ENCODE measurements at regions not wholly inside any gene's neighbourhood (a gene's known extent, or its start where the extent isn't known, plus 50 kb on each side); places are given as distances from the start of the nearest gene placed in this dataset.
"Not testable (repeated sequence)": the region's sequence is repeated elsewhere in the genome, so short reads cannot be mapped to it uniquely, and the experiment has no call there.

GRCh38 chr10:21368022-21368582 is 157.4 kb downstream of the SKIDA1 start:
- H3K9me2 ChIP-seq (replicated peaks; ENCODE audit: insufficient read depth, low read length), result no peaks in the 10 kb centered on the region
- DNase-seq, result no peak
- H2AFZ ChIP-seq (ENCODE audit: low read length), result no peak overlapping the region
- no peak overlapping the region for H3K4me3 ChIP-seq (ENCODE audit: low read length)
- no peak overlapping the region for H3K27ac ChIP-seq (ENCODE audit: low read length)
- H4K20me1 ChIP-seq (ENCODE audit: insufficient read depth, low read depth, low read length), result no peaks in the 10 kb centered on the region
- H3K79me2 ChIP-seq (ENCODE audit: low read length), result no peaks in the 10 kb centered on the region
- no peaks in the 10 kb centered on the region for H3K27me3 ChIP-seq (ENCODE audit: low read length)
- no peak overlapping the region for H3K9ac ChIP-seq (ENCODE audit: low read length)
- no peak overlapping the region for H3K4me2 ChIP-seq (ENCODE audit: low read depth, low read length, poor library complexity, severe bottlenecking)
- no peaks in the 10 kb centered on the region for H3K9me3 ChIP-seq (ENCODE audit: low read length)
- H3K36me3 ChIP-seq (ENCODE audit: insufficient read depth, low read length), result no peaks in the 10 kb centered on the region
- H3K4me1 ChIP-seq (ENCODE audit: low read length), result peaks cover 4% of the 10 kb centered on the region

DNA sequence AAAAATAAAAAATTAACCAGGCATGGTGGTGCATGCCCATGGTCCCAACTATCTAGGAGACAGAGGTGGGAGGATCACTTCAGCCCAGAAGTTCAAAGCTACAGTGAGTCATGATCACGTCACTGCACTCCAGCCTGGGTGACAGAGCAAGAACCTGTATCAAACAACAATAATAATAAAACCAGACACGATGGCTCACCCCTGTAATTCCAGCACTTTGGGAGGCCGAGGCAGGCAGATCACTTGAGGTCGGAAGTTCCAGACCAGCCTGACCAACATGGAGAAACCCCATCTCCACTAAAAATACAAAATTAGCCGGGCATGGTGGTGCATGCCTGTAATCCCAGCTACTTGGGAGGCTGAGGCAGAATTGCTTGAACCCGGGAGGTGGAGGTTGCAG is 159.4 kb downstream of the SKIDA1 start:
- not testable (repeated sequence) for H3K79me2 ChIP-seq (ENCODE audit: low read length); H3K36me3 ChIP-seq (ENCODE audit: insufficient read depth, low read length); H3K9me2 ChIP-seq (replicated peaks; ENCODE audit: insufficient read depth, low read length); H4K20me1 ChIP-seq (ENCODE audit: insufficient read depth, low read depth, low read length); H2AFZ ChIP-seq (ENCODE audit: low read length); H3K4me3 ChIP-seq (ENCODE audit: low read length); H3K4me1 ChIP-seq (ENCODE audit: low read length); H3K4me2 ChIP-seq (ENCODE audit: low read depth, low read length, poor library complexity, severe bottlenecking); H3K9me3 ChIP-seq (ENCODE audit: low read length); DNase-seq; H3K27me3 ChIP-seq (ENCODE audit: low read length); H3K27ac ChIP-seq (ENCODE audit: low read length); H3K9ac ChIP-seq (ENCODE audit: low read length)

DNA sequence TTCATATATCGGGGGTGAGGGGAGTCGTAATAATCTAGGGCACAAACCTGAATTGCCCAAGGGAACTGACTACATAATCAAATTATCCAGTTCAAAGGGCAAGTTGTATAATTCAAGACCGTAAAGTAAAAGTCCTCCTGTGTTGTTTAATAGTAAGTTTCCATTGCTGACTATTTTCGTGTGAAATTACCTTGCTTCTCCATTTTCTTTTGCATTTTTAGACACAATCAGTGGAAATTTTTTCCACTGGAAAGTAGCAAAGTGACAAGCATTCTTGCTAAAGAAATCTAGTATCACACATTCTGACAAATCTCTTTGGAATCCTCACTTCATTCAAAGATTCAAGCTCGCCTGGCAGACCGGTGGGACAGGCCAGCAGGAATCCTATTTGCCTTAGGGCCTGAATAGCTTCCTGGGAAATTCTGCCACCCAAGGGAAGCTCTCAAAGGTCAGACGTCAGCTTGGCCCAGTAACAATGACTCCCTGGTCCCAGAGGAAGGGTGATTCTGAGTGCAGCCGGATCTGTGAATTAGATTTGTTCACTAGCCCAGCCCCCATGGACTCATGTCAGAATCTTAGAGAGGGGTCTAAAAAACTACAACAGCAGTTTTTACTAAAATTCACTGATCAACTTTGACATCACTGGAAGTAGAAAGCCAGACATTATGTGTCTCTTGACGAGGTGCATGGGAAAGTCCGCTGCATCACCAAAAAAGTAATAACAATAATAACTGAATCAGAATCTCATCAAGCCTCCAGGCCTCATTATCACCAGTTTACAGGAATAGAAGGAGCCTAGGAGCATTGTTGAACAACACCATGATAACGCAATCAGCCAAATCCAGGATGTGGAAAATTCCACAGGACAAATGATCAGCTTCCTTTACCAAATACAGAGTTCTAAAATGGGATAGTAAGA is 161.0 kb downstream of the SKIDA1 start:
- Histone ChIP-seq H2AFZ (ENCODE audit: low read length) (no peak overlapping the region), H3K9me3 (ENCODE audit: low read length) (no peaks in the 10 kb centered on the region), H3K79me2 (ENCODE audit: low read length) (no peaks in the 10 kb centered on the region), H3K9me2 (replicated peaks; ENCODE audit: insufficient read depth, low read length) (no peaks in the 10 kb centered on the region), H4K20me1 (ENCODE audit: insufficient read depth, low read depth, low read length) (no peaks in the 10 kb centered on the region), H3K4me3 (ENCODE audit: low read length) (no peak overlapping the region), H3K4me1 (ENCODE audit: low read length) (no peaks in the 10 kb centered on the region), H3K27me3 (ENCODE audit: low read length) (no peaks in the 10 kb centered on the region), H3K4me2 (ENCODE audit: low read depth, low read length, poor library complexity, severe bottlenecking) (no peak overlapping the region), H3K9ac (ENCODE audit: low read length) (no peak overlapping the region), H3K27ac (ENCODE audit: low read length) (no peak overlapping the region), H3K36me3 (ENCODE audit: insufficient read depth, low read length) (no peaks in the 10 kb centered on the region)
- DNase-seq, result no peak

GRCh38 chr10:21363731-21364104 is 161.8 kb downstream of the SKIDA1 start:
- no peaks in the 10 kb centered on the region for H3K9me3 ChIP-seq (ENCODE audit: low read length)
- H3K79me2 ChIP-seq (ENCODE audit: low read length), result no peaks in the 10 kb centered on the region
- no peaks in the 10 kb centered on the region for H3K4me1 ChIP-seq (ENCODE audit: low read length)
- no peaks in the 10 kb centered on the region for H3K9me2 ChIP-seq (replicated peaks; ENCODE audit: insufficient read depth, low read length)
- H3K9ac ChIP-seq (ENCODE audit: low read length), result no peak overlapping the region
- H3K4me3 ChIP-seq (ENCODE audit: low read length), result no peak overlapping the region
- H2AFZ ChIP-seq (ENCODE audit: low read length), result no peak overlapping the region
- H3K36me3 ChIP-seq (ENCODE audit: insufficient read depth, low read length), result no peaks in the 10 kb centered on the region
- H3K27ac ChIP-seq (ENCODE audit: low read length), result no peak overlapping the region
- no peak overlapping the region for H3K4me2 ChIP-seq (ENCODE audit: low read depth, low read length, poor library complexity, severe bottlenecking)
- H3K27me3 ChIP-seq (ENCODE audit: low read length), result no peaks in the 10 kb centered on the region
- no peaks in the 10 kb centered on the region for H4K20me1 ChIP-seq (ENCODE audit: insufficient read depth, low read depth, low read length)
- DNase-seq, result no peak

DNA sequence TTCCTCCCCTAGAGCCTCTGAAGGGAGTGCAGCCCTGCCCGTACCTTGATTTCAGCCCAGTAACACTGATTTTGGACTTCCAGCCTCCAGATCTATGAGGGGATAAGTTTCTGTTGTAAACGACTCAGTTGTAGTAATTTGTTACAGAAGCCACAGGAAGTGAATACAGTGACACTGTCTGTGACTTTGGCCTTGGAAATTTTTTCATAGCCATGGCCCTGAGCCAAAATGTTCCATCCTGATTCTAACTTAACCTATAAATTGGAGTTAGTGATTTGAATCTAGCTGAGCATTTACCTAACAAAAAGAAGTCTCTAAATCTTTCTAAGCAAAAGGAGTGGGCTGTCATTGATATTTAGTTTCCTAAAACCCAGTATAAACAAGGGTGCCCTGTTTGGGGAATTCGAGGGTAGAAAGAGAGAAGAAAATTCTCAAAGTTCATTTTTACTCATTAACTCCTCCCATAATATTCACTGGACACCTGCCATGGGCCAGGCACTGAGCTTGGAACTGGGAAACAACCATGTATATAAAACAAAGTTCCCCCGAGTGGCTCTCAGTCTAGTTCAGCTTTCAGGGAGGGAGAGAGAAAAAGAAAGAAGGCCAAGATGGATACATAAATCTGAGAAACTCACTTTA is 162.3 kb downstream of the SKIDA1 start:
- no peak overlapping the region for H3K27ac ChIP-seq (ENCODE audit: low read length)
- no peak overlapping the region for H3K9ac ChIP-seq (ENCODE audit: low read length)
- no peaks in the 10 kb centered on the region for H3K79me2 ChIP-seq (ENCODE audit: low read length)
- DNase-seq, result no peak
- no peaks in the 10 kb centered on the region for H3K27me3 ChIP-seq (ENCODE audit: low read length)
- no peak overlapping the region for H3K4me2 ChIP-seq (ENCODE audit: low read depth, low read length, poor library complexity, severe bottlenecking)
- H4K20me1 ChIP-seq (ENCODE audit: insufficient read depth, low read depth, low read length), result no peaks in the 10 kb centered on the region
- no peaks in the 10 kb centered on the region for H3K9me3 ChIP-seq (ENCODE audit: low read length)
- no peaks in the 10 kb centered on the region for H3K9me2 ChIP-seq (replicated peaks; ENCODE audit: insufficient read depth, low read length)
- H2AFZ ChIP-seq (ENCODE audit: low read length), result no peak overlapping the region
- H3K36me3 ChIP-seq (ENCODE audit: insufficient read depth, low read length), result no peaks in the 10 kb centered on the region
- no peak overlapping the region for H3K4me3 ChIP-seq (ENCODE audit: low read length)
- no peaks in the 10 kb centered on the region for H3K4me1 ChIP-seq (ENCODE audit: low read length)

DNA sequence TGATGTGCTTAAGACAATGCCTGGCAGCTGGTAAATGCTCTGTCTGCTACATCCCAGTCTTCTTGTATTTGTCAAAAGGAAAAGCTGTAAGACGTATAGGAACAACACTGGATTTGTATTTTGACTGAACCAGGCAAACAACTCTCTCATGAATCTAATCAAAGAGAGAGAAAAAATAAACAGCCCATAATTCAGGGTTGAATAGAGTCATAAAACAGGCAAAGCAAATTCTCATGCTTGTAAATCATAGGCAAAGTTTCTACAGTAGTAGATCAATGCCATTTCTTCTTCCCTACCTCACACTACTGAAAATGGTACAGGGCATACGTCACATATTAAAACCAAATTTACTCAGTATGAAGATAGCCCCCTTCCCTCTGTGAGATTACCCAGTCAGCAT is 166.3 kb downstream of the SKIDA1 start:
- Histone ChIP-seq H2AFZ (ENCODE audit: low read length) (no peak overlapping the region), H3K9me2 (replicated peaks; ENCODE audit: insufficient read depth, low read length) (no peaks in the 10 kb centered on the region), H3K9ac (ENCODE audit: low read length) (no peak overlapping the region), H3K4me1 (ENCODE audit: low read length) (no peaks in the 10 kb centered on the region), H3K9me3 (ENCODE audit: low read length) (no peaks in the 10 kb centered on the region), H3K36me3 (ENCODE audit: insufficient read depth, low read length) (no peaks in the 10 kb centered on the region), H3K79me2 (ENCODE audit: low read length) (no peaks in the 10 kb centered on the region), H3K27ac (ENCODE audit: low read length) (no peak overlapping the region), H4K20me1 (ENCODE audit: insufficient read depth, low read depth, low read length) (no peaks in the 10 kb centered on the region), H3K27me3 (ENCODE audit: low read length) (no peaks in the 10 kb centered on the region), H3K4me2 (ENCODE audit: low read depth, low read length, poor library complexity, severe bottlenecking) (no peak overlapping the region), H3K4me3 (ENCODE audit: low read length) (no peak overlapping the region)
- no peak for DNase-seq

GRCh38 chr10:21355591-21356011 is 169.9 kb downstream of the SKIDA1 start:
- H3K27me3 ChIP-seq (ENCODE audit: low read length), result no peaks in the 10 kb centered on the region
- H3K79me2 ChIP-seq (ENCODE audit: low read length), result no peaks in the 10 kb centered on the region
- H3K9me3 ChIP-seq (ENCODE audit: low read length), result no peaks in the 10 kb centered on the region
- no peaks in the 10 kb centered on the region for H3K4me1 ChIP-seq (ENCODE audit: low read length)
- H3K4me3 ChIP-seq (ENCODE audit: low read length), result no peak overlapping the region
- no peak overlapping the region for H3K4me2 ChIP-seq (ENCODE audit: low read depth, low read length, poor library complexity, severe bottlenecking)
- no peaks in the 10 kb centered on the region for H3K9me2 ChIP-seq (replicated peaks; ENCODE audit: insufficient read depth, low read length)
- no peak for DNase-seq
- no peak overlapping the region for H3K27ac ChIP-seq (ENCODE audit: low read length)
- no peak overlapping the region for H3K9ac ChIP-seq (ENCODE audit: low read length)
- no peaks in the 10 kb centered on the region for H4K20me1 ChIP-seq (ENCODE audit: insufficient read depth, low read depth, low read length)
- no peaks in the 10 kb centered on the region for H3K36me3 ChIP-seq (ENCODE audit: insufficient read depth, low read length)
- no peak overlapping the region for H2AFZ ChIP-seq (ENCODE audit: low read length)

DNA sequence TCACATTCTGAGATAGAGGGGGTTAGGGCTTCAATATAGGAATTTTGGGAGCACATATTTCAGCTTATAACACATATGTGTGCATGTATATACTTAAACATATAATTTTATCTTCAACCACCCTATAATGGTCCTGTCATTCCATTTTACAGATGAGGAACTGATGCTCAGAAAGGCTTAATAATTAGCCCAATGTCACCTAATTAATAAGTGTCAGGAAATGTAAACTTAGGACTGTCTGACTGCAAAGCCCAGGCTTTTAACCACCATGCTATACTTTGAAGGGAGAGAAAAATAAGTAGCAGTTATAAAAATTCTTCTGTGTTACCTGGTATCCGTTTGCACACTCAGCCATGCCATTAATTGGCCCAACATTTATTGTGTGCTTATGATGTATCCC is 172.6 kb downstream of the SKIDA1 start:
- no peak overlapping the region for H3K9ac ChIP-seq (ENCODE audit: low read length)
- H3K9me2 ChIP-seq (replicated peaks; ENCODE audit: insufficient read depth, low read length), result no peaks in the 10 kb centered on the region
- H3K36me3 ChIP-seq (ENCODE audit: insufficient read depth, low read length), result no peaks in the 10 kb centered on the region
- H3K4me3 ChIP-seq (ENCODE audit: low read length), result no peak overlapping the region
- H4K20me1 ChIP-seq (ENCODE audit: insufficient read depth, low read depth, low read length), result no peaks in the 10 kb centered on the region
- no peak overlapping the region for H3K27ac ChIP-seq (ENCODE audit: low read length)
- H3K9me3 ChIP-seq (ENCODE audit: low read length), result no peaks in the 10 kb centered on the region
- no peaks in the 10 kb centered on the region for H3K27me3 ChIP-seq (ENCODE audit: low read length)
- DNase-seq, result no peak
- H3K79me2 ChIP-seq (ENCODE audit: low read length), result no peaks in the 10 kb centered on the region
- H3K4me1 ChIP-seq (ENCODE audit: low read length), result no peaks in the 10 kb centered on the region
- H2AFZ ChIP-seq (ENCODE audit: low read length), result no peak overlapping the region
- H3K4me2 ChIP-seq (ENCODE audit: low read depth, low read length, poor library complexity, severe bottlenecking), result no peak overlapping the region

All from Karpas-422 (cell line).